ENCODE measurements at regions not wholly inside any gene's neighbourhood (a gene's known extent, or its start where the extent isn't known, plus 50 kb on each side); places are given as distances from the start of the nearest gene placed in this dataset.

DNA sequence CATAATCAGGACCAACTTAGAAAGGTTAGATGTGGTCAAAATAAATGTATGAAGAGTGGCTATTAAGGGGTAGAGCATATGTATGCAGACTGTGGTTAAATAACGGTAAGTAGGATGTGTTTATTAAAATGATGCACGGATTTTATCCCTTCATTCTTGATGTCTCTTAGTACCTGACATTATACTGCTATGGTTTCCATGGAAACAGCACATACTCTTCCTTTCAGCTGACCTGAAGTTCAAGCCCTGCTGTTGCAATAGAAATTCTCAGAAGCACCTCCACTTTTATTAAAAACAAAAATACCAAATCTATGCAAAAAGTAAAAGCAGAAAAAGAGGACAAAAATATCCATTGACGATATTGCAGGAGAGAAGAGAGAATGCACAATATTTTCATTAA is 381.4 kb downstream of the RWDD3 start:
- no peak for DNase-seq
- Histone ChIP-seq H3K27me3 (no peaks in the 10 kb centered on the region), H3K27ac (no peak overlapping the region), H3K9me3 (no peaks in the 10 kb centered on the region), H3K4me3 (no peak overlapping the region), H3K4me1 (no peaks in the 10 kb centered on the region), H3K36me3 (no peaks in the 10 kb centered on the region)
- TF ChIP-seq POLR2A (IDR thresholded peaks at IDR 0.05): no peak
- TF ChIP-seq, protein P1, sequence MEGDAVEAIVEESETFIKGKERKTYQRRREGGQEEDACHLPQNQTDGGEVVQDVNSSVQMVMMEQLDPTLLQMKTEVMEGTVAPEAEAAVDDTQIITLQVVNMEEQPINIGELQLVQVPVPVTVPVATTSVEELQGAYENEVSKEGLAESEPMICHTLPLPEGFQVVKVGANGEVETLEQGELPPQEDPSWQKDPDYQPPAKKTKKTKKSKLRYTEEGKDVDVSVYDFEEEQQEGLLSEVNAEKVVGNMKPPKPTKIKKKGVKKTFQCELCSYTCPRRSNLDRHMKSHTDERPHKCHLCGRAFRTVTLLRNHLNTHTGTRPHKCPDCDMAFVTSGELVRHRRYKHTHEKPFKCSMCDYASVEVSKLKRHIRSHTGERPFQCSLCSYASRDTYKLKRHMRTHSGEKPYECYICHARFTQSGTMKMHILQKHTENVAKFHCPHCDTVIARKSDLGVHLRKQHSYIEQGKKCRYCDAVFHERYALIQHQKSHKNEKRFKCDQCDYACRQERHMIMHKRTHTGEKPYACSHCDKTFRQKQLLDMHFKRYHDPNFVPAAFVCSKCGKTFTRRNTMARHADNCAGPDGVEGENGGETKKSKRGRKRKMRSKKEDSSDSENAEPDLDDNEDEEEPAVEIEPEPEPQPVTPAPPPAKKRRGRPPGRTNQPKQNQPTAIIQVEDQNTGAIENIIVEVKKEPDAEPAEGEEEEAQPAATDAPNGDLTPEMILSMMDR (IDR thresholded peaks at IDR 0.05): no peak
- intact Hi-C loops (cut with DNase I): no loop called here
- 58 to 61% methylated on average over 3 of the region's 3 CpGs for WGBS, 2 donors

- Histone ChIP-seq H3K4me3 (no peak overlapping the region), H3K36me3 (no peaks in the 10 kb centered on the region), H3K9me3 (no peaks in the 10 kb centered on the region), H3K27ac (no peak overlapping the region), H3K4me1 (no peaks in the 10 kb centered on the region), H3K27me3 (no peaks in the 10 kb centered on the region)
- no peak for TF ChIP-seq POLR2A (IDR thresholded peaks at IDR 0.05)
- TF ChIP-seq, protein P1 (IDR thresholded peaks at IDR 0.05): no peak
- DNase-seq: no peak
- intact Hi-C loops (cut with DNase I): no loop called here
- WGBS, 2 donors: 82 to 94% methylated on average over 5 of the region's 5 CpGs
Observed at GRCh38 chr1:95620076-95620475, 386.1 kb downstream of the RWDD3 start.

- no peak for DNase-seq
Observed at GRCh38 chr1:95622609-95623008, 388.6 kb downstream of the RWDD3 start.

GRCh38 chr1:95625224-95625623 is 391.2 kb downstream of the RWDD3 start:
- H3K9me3 ChIP-seq: no peaks in the 10 kb centered on the region
- H3K27ac ChIP-seq: no peak overlapping the region
- H3K4me3 ChIP-seq: no peak overlapping the region
- no peaks in the 10 kb centered on the region for H3K4me1 ChIP-seq
- H3K27me3 ChIP-seq: no peaks in the 10 kb centered on the region
- WGBS, 2 donors: 82% methylated on average over 1 of the region's 1 CpG; no CpG with 5 or more reads in 1 of the 2 donors
- no peak for DNase-seq
- intact Hi-C loops (cut with DNase I): no loop called here
- H3K36me3 ChIP-seq: no peaks in the 10 kb centered on the region
- TF ChIP-seq POLR2A (IDR thresholded peaks at IDR 0.05): no peak
- TF ChIP-seq, protein P1 (IDR thresholded peaks at IDR 0.05): no peak

More at GRCh38 chr1:95622609-95623008, 388.6 kb downstream of the RWDD3 start:
- Histone ChIP-seq H3K4me3 (no peak overlapping the region), H3K4me1 (no peaks in the 10 kb centered on the region), H3K36me3 (no peaks in the 10 kb centered on the region), H3K9me3 (no peaks in the 10 kb centered on the region), H3K27me3 (no peaks in the 10 kb centered on the region), H3K27ac (no peak overlapping the region)
- TF ChIP-seq, protein P1 (IDR thresholded peaks at IDR 0.05): no peak
- TF ChIP-seq POLR2A (IDR thresholded peaks at IDR 0.05): no peak
- intact Hi-C loops (cut with DNase I): no loop called here
- WGBS, 2 donors: 53 to 60% methylated on average over 4 of the region's 5 CpGs

GRCh38 chr1:95627244-95627643 is 393.2 kb downstream of the RWDD3 start:
- H3K4me3 ChIP-seq: no peak overlapping the region
- H3K9me3 ChIP-seq: no peaks in the 10 kb centered on the region
- no peaks in the 10 kb centered on the region for H3K4me1 ChIP-seq
- no peak overlapping the region for H3K27ac ChIP-seq
- intact Hi-C loops (cut with DNase I): no loop called here
- no peak for DNase-seq
- no peak for TF ChIP-seq POLR2A (IDR thresholded peaks at IDR 0.05)
- TF ChIP-seq, protein P1 (IDR thresholded peaks at IDR 0.05): no peak
- no peaks in the 10 kb centered on the region for H3K36me3 ChIP-seq
- whole genome bisulfite sequencing, 2 donors: 66 to 69% methylated on average over 6 of the region's 6 CpGs
- H3K27me3 ChIP-seq: no peaks in the 10 kb centered on the region
